GM18519 (cell line): ENCODE measurements at regions not wholly inside any gene's neighbourhood (a gene's known extent, or its start where the extent isn't known, plus 50 kb on each side); places are given as distances from the start of the nearest gene placed in this dataset.
"Not testable (repeated sequence)": the region's sequence is repeated elsewhere in the genome, so short reads cannot be mapped to it uniquely, and the experiment has no call there.

Source experiments
- ATAC-seq: cut with Tn5 transposase; IDR thresholded peaks from one replicate; pipeline ENCODE4 v1.9.1; 2021; ENCODE audit warnings: mild to moderate bottlenecking, moderate library complexity; ENCODE audit not compliant: unreplicated experiment, low FRiP score

GRCh38 chr16:21334188-21335146 is 56.4 kb upstream of the CRYM start:
- ATAC-seq: not testable (repeated sequence)

DNA sequence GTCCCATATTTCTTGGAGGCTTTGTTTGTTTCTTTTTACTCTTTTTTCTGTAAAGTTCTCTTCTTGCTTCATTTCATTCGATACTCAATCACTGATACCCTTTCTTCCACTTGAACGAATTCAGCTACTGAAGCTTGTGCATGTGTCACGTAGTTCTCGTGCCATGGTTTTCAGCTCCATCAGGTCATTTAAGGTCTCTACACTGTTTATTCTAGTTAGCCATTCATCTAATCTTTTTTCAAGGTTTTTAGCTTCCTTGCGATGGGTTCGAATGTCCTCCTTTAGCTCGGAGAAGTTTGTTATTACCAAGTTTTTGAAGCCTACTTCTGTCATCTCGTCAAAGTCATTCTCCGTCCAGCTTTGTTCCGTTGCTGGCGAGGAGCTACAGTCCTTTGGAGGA is 55.6 kb upstream of the CRYM start:
- ATAC-seq: not testable (repeated sequence)
